Effector memory CD4-positive, alpha-beta T cell (primary cell): ENCODE measurements at regions not wholly inside any gene's neighbourhood (a gene's known extent, or its start where the extent isn't known, plus 50 kb on each side); places are given as distances from the start of the nearest gene placed in this dataset.

Experiments
- DNase-seq, 3 donors: peaks; one replicate each; pipeline ENCODE4 v3.0.0-alpha.2; 2020
- H3K27ac ChIP-seq: 2 replicates; pipeline ENCODE4 v1.7.0; 2013; ENCODE audit warnings: mild to moderate bottlenecking, low read length, moderate library complexity; ENCODE audit not compliant: insufficient read depth, poor library complexity, severe bottlenecking
- H3K27me3 ChIP-seq: replicated peaks from 2 replicates; pipeline ENCODE4 v1.7.0; 2013; ENCODE audit warnings: mild to moderate bottlenecking, low read length; ENCODE audit not compliant: insufficient read depth, control insufficient read depth, poor library complexity, severe bottlenecking
- H3K36me3 ChIP-seq: 2 replicates; pipeline ENCODE4 v1.7.0; 2013; ENCODE audit warnings: mild to moderate bottlenecking, low read length, moderate library complexity; ENCODE audit not compliant: control insufficient read depth, insufficient read depth
- H3K4me1 ChIP-seq: 2 replicates; pipeline ENCODE4 v1.7.0; 2013; ENCODE audit warnings: low read length, mild to moderate bottlenecking; ENCODE audit not compliant: control insufficient read depth, insufficient read depth, poor library complexity, severe bottlenecking
- H3K4me3 ChIP-seq: 2 replicates; pipeline ENCODE4 v1.7.0; 2013; ENCODE audit warnings: low read length, low read depth, mild to moderate bottlenecking; ENCODE audit not compliant: insufficient read depth, poor library complexity, severe bottlenecking
- H3K9me3 ChIP-seq: 2 replicates; pipeline ENCODE4 v1.7.0; 2013; ENCODE audit warnings: mild to moderate bottlenecking, low read length, moderate library complexity; ENCODE audit not compliant: control insufficient read depth

GRCh38 chr2:240208631-240209211 lies 68.3 kb upstream of the OTOS start:
- no peak for DNase-seq
- H3K27me3 ChIP-seq = no peaks in the 10 kb centered on the region
- H3K27ac ChIP-seq = no peak overlapping the region
- no peaks in the 10 kb centered on the region for H3K36me3 ChIP-seq
- no peaks in the 10 kb centered on the region for H3K9me3 ChIP-seq
- no peak overlapping the region for H3K4me3 ChIP-seq
- no peaks in the 10 kb centered on the region for H3K4me1 ChIP-seq

GRCh38 chr2:240209493-240209892 lies 69.0 kb upstream of the OTOS start:
- Histone ChIP-seq H3K4me1 (no peaks in the 10 kb centered on the region), H3K36me3 (no peaks in the 10 kb centered on the region), H3K27ac (no peak overlapping the region), H3K4me3 (no peak overlapping the region), H3K27me3 (no peaks in the 10 kb centered on the region), H3K9me3 (no peaks in the 10 kb centered on the region)
- no peak for DNase-seq

GRCh38 chr2:240210198-240210965 lies 69.9 kb upstream of the OTOS start:
- no peaks in the 10 kb centered on the region for H3K9me3 ChIP-seq
- H3K4me3 ChIP-seq = no peak overlapping the region
- H3K27me3 ChIP-seq = no peaks in the 10 kb centered on the region
- no peaks in the 10 kb centered on the region for H3K36me3 ChIP-seq
- no peak for DNase-seq
- no peak overlapping the region for H3K27ac ChIP-seq
- H3K4me1 ChIP-seq = no peaks in the 10 kb centered on the region

- H3K27me3 ChIP-seq = no peaks in the 10 kb centered on the region
- DNase-seq = no peak
- H3K36me3 ChIP-seq = no peaks in the 10 kb centered on the region
- H3K9me3 ChIP-seq = no peaks in the 10 kb centered on the region
- H3K27ac ChIP-seq = no peak overlapping the region
- H3K4me1 ChIP-seq = no peaks in the 10 kb centered on the region
- no peak overlapping the region for H3K4me3 ChIP-seq
Measured at GRCh38 chr2:240211096-240211495, 70.6 kb upstream of the OTOS start.

GRCh38 chr2:240211598-240212424 lies 71.4 kb upstream of the OTOS start:
- no peaks in the 10 kb centered on the region for H3K27me3 ChIP-seq
- DNase-seq = no peak
- no peaks in the 10 kb centered on the region for H3K36me3 ChIP-seq
- no peaks in the 10 kb centered on the region for H3K4me1 ChIP-seq
- H3K4me3 ChIP-seq = no peak overlapping the region
- H3K27ac ChIP-seq = no peak overlapping the region
- H3K9me3 ChIP-seq = no peaks in the 10 kb centered on the region

GRCh38 chr2:240212425-240213225 lies 72.2 kb upstream of the OTOS start:
- H3K27ac ChIP-seq = no peak overlapping the region
- DNase-seq = no peak

GRCh38 chr2:240213226-240213475 lies 72.7 kb upstream of the OTOS start:
- no peaks in the 10 kb centered on the region for H3K27me3 ChIP-seq

More at GRCh38 chr2:240212425-240213225, 72.2 kb upstream of the OTOS start:
- Histone ChIP-seq H3K27me3 (no peaks in the 10 kb centered on the region), H3K36me3 (no peaks in the 10 kb centered on the region), H3K4me3 (no peak overlapping the region), H3K9me3 (no peaks in the 10 kb centered on the region), H3K4me1 (no peaks in the 10 kb centered on the region)

GRCh38 chr2:240213476-240214421 lies 73.3 kb upstream of the OTOS start:
- Histone ChIP-seq H3K4me3 (no peak overlapping the region), H3K9me3 (no peaks in the 10 kb centered on the region), H3K4me1 (no peaks in the 10 kb centered on the region), H3K27me3 (no peaks in the 10 kb centered on the region), H3K36me3 (no peaks in the 10 kb centered on the region), H3K27ac (no peak overlapping the region)
- DNase-seq = no peak

More at GRCh38 chr2:240213226-240213475, 72.7 kb upstream of the OTOS start:
- Histone ChIP-seq H3K36me3 (no peaks in the 10 kb centered on the region), H3K27ac (no peak overlapping the region), H3K4me1 (no peaks in the 10 kb centered on the region), H3K9me3 (no peaks in the 10 kb centered on the region), H3K4me3 (no peak overlapping the region)
- no peak for DNase-seq
